ENCODE measurements at regions not wholly inside any gene's neighbourhood (a gene's known extent, or its start where the extent isn't known, plus 50 kb on each side); places are given as distances from the start of the nearest gene placed in this dataset.

GRCh38 chr11:19405966-19406365 lies 165.2 kb upstream of the E2F8 start:
- H3K79me2 ChIP-seq (ENCODE audit: insufficient read depth, low read length), result no peaks in the 10 kb centered on the region
- no peaks in the 10 kb centered on the region for H3K9me2 ChIP-seq (ENCODE audit: low read depth, low read length)
- no peaks in the 10 kb centered on the region for H3K4me1 ChIP-seq (ENCODE audit: insufficient read depth, low read length, severe bottlenecking)
- no peak overlapping the region for H2AFZ ChIP-seq (ENCODE audit: low read length)
- no peaks in the 10 kb centered on the region for H3K9me3 ChIP-seq (ENCODE audit: low read length)
- H3F3A ChIP-seq (ENCODE audit: insufficient read depth, low read length), result no peaks in the 10 kb centered on the region
- H3K4me3 ChIP-seq (ENCODE audit: low read depth, low read length, poor library complexity, severe bottlenecking), result no peak overlapping the region
- no peak overlapping the region for H3K4me2 ChIP-seq (ENCODE audit: low read length)
- H3K27me3 ChIP-seq (ENCODE audit: insufficient read depth, low read length), result no peaks in the 10 kb centered on the region
- no peak overlapping the region for H3K9ac ChIP-seq (ENCODE audit: low read length)
- TF ChIP-seq CTCF (IDR thresholded peaks at IDR 0.05; ENCODE audit: low read length), result no peak
- no peak for TF ChIP-seq EZH2 (IDR thresholded peaks at IDR 0.05; ENCODE audit: borderline replicate concordance, low read length)
- no peaks in the 10 kb centered on the region for H4K20me1 ChIP-seq (ENCODE audit: insufficient read depth, low read length)
- H3K36me3 ChIP-seq (ENCODE audit: insufficient read depth, low read length), result no peaks in the 10 kb centered on the region
- no peak overlapping the region for H3K27ac ChIP-seq (ENCODE audit: low read depth, low read length, poor library complexity, severe bottlenecking)

DNA sequence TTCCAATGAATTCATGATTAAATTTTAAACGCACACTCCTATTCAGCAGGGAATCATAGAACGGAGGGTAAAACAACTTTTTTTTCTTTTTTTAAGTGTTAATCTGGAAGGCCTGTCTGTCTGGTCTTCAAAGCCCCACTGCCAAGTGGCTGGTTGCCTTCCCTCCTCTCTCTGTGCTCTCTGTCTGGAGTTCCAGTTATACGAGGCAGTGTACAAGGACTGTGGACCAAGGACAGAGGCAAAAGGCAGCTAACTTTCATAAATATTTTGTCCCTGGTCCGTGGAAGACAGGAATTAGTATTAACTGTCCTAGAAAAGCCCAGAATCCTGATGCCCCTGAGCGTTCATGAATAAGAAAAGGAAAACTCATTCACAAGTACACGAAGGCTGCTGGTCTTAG lies 164.0 kb upstream of the E2F8 start:
- no peaks in the 10 kb centered on the region for H3K79me2 ChIP-seq (ENCODE audit: insufficient read depth, low read length)
- H3F3A ChIP-seq (ENCODE audit: insufficient read depth, low read length), result no peaks in the 10 kb centered on the region
- no peaks in the 10 kb centered on the region for H4K20me1 ChIP-seq (ENCODE audit: insufficient read depth, low read length)
- H3K4me3 ChIP-seq (ENCODE audit: low read depth, low read length, poor library complexity, severe bottlenecking), result no peak overlapping the region
- no peaks in the 10 kb centered on the region for H3K27me3 ChIP-seq (ENCODE audit: insufficient read depth, low read length)
- TF ChIP-seq CTCF (IDR thresholded peaks at IDR 0.05; ENCODE audit: low read length) (no peak), EZH2 (IDR thresholded peaks at IDR 0.05; ENCODE audit: borderline replicate concordance, low read length) (no peak)
- no peaks in the 10 kb centered on the region for H3K4me1 ChIP-seq (ENCODE audit: insufficient read depth, low read length, severe bottlenecking)
- H3K9ac ChIP-seq (ENCODE audit: low read length), result no peak overlapping the region
- no peak overlapping the region for H3K4me2 ChIP-seq (ENCODE audit: low read length)
- no peaks in the 10 kb centered on the region for H3K36me3 ChIP-seq (ENCODE audit: insufficient read depth, low read length)
- no peaks in the 10 kb centered on the region for H3K9me2 ChIP-seq (ENCODE audit: low read depth, low read length)
- no peaks in the 10 kb centered on the region for H3K9me3 ChIP-seq (ENCODE audit: low read length)
- no peak overlapping the region for H2AFZ ChIP-seq (ENCODE audit: low read length)
- H3K27ac ChIP-seq (ENCODE audit: low read depth, low read length, poor library complexity, severe bottlenecking), result no peak overlapping the region

- H3K9me2 ChIP-seq (ENCODE audit: low read depth, low read length), result no peaks in the 10 kb centered on the region
- H3K27ac ChIP-seq (ENCODE audit: low read depth, low read length, poor library complexity, severe bottlenecking), result no peak overlapping the region
- H3K36me3 ChIP-seq (ENCODE audit: insufficient read depth, low read length), result no peaks in the 10 kb centered on the region
- no peaks in the 10 kb centered on the region for H3K9me3 ChIP-seq (ENCODE audit: low read length)
- no peaks in the 10 kb centered on the region for H3F3A ChIP-seq (ENCODE audit: insufficient read depth, low read length)
- no peaks in the 10 kb centered on the region for H3K4me1 ChIP-seq (ENCODE audit: insufficient read depth, low read length, severe bottlenecking)
- no peaks in the 10 kb centered on the region for H4K20me1 ChIP-seq (ENCODE audit: insufficient read depth, low read length)
- no peaks in the 10 kb centered on the region for H3K79me2 ChIP-seq (ENCODE audit: insufficient read depth, low read length)
- TF ChIP-seq CTCF (IDR thresholded peaks at IDR 0.05; ENCODE audit: low read length) (no peak), EZH2 (IDR thresholded peaks at IDR 0.05; ENCODE audit: borderline replicate concordance, low read length) (no peak)
- no peak overlapping the region for H3K4me3 ChIP-seq (ENCODE audit: low read depth, low read length, poor library complexity, severe bottlenecking)
- H3K27me3 ChIP-seq (ENCODE audit: insufficient read depth, low read length), result no peaks in the 10 kb centered on the region
- H2AFZ ChIP-seq (ENCODE audit: low read length), result no peak overlapping the region
- no peak overlapping the region for H3K9ac ChIP-seq (ENCODE audit: low read length)
- no peak overlapping the region for H3K4me2 ChIP-seq (ENCODE audit: low read length)
Observed at GRCh38 chr11:19403196-19403895, 162.6 kb upstream of the E2F8 start.

All from OCI-LY1 (cell line).